Tibial artery (tissue), 4 donors: ENCODE measurements at regions not wholly inside any gene's neighbourhood (a gene's known extent, or its start where the extent isn't known, plus 50 kb on each side); places are given as distances from the start of the nearest gene placed in this dataset.

Source experiments
- DNase-seq, 2 donors: peaks; one replicate each; pipeline ENCODE4 v3.0.0-alpha.2; 2019
- H3K27ac ChIP-seq, 2 donors: fragments of 200-600 bp; sonication (generic) in 1 of 2; 1 replicate in 1 of 2; 2 replicates in 1 of 2; pipeline ENCODE4 v1.5.1; 2018 to 2019; ENCODE audit warnings: mild to moderate bottlenecking in 1 of 2
- H3K27me3 ChIP-seq, 2 donors: fragments of 200-600 bp; sonication (generic) in 1 of 2; one replicate each; pipeline versions ENCODE4 v1.5.1 to v1.6.0; 2016 to 2019
- H3K36me3 ChIP-seq, 3 donors: fragments of 200-600 bp; sonication (generic) in 2 of 3; one replicate each; pipeline ENCODE4 v1.5.1; 2016 to 2019; ENCODE audit warnings: mild to moderate bottlenecking in 2 of 3
- H3K4me1 ChIP-seq, 4 donors: fragments of 200-600 bp; sonication (generic) in 2 of 4; 1 replicate in 3 of 4; 2 replicates in 1 of 4; pipeline ENCODE4 v1.5.1; 2016 to 2019
- H3K4me3 ChIP-seq, 2 donors: fragments of 200-600 bp; sonication (generic) in 1 of 2; 1 replicate in 1 of 2; 2 replicates in 1 of 2; pipeline ENCODE4 v1.5.1; 2018 to 2019; ENCODE audit warnings: mild to moderate bottlenecking in 2 of 2
- H3K9me3 ChIP-seq, 3 donors: fragments of 200-600 bp; sonication (generic) in 1 of 3; one replicate each; pipeline ENCODE4 v1.5.1; 2016 to 2019
- CTCF ChIP-seq, 2 experiments: fragments of 200-600 bp in 1 of 2; fragments of 450-650 bp in 1 of 2; IDR thresholded peaks; one replicate each; pipeline ENCODE4 v1.5.1; 2017 to 2019; ENCODE audit warnings: antibody characterized with exemption in 2 of 2, mild to moderate bottlenecking in 1 of 2, moderate library complexity in 1 of 2
- intact Hi-C: fragments of 100-400 bp; cut with DNase I; formaldehyde crosslinking; loops from one replicate; pipeline ENCODE4 v1.15.0; 2023; ENCODE audit warnings: low total_unique reads

GRCh38 chr13:107830804-107831203 is 384.5 kb downstream of the LIG4 start:
- H3K27me3 ChIP-seq, result no peaks in the 10 kb centered on the region
- no peaks in the 10 kb centered on the region for H3K9me3 ChIP-seq
- no peak overlapping the region for H3K4me3 ChIP-seq
- H3K4me1 ChIP-seq, result no peaks in the 10 kb centered on the region
- H3K36me3 ChIP-seq, result no peaks in the 10 kb centered on the region
- no peak overlapping the region for H3K27ac ChIP-seq
- DNase-seq, result no peak
- intact Hi-C loops, result no loop called here
- no peak for TF ChIP-seq CTCF (IDR thresholded peaks at IDR 0.05)

GRCh38 chr13:107827840-107828549 is 387.3 kb downstream of the LIG4 start:
- no peak for TF ChIP-seq CTCF (IDR thresholded peaks at IDR 0.05)
- no peak for DNase-seq
- no peaks in the 10 kb centered on the region for H3K36me3 ChIP-seq
- intact Hi-C loops, result no loop called here
- no peaks in the 10 kb centered on the region for H3K9me3 ChIP-seq
- no peaks in the 10 kb centered on the region for H3K4me1 ChIP-seq
- H3K27ac ChIP-seq, result no peak overlapping the region
- H3K4me3 ChIP-seq, result no peak overlapping the region
- no peaks in the 10 kb centered on the region for H3K27me3 ChIP-seq

- no peaks in the 10 kb centered on the region for H3K36me3 ChIP-seq
- no peak overlapping the region for H3K4me3 ChIP-seq
- H3K27ac ChIP-seq, result no peak overlapping the region
- intact Hi-C loops, result no loop called here
- H3K9me3 ChIP-seq, result no peaks in the 10 kb centered on the region
- no peaks in the 10 kb centered on the region for H3K27me3 ChIP-seq
- H3K4me1 ChIP-seq, result no peaks in the 10 kb centered on the region
- DNase-seq, result no peak
- TF ChIP-seq CTCF (IDR thresholded peaks at IDR 0.05), result no peak
These were observed 390.7 kb downstream of the LIG4 start for GRCh38 chr13:107824635-107825034.

GRCh38 chr13:107822006-107822405 is 393.3 kb downstream of the LIG4 start:
- H3K36me3 ChIP-seq, result no peaks in the 10 kb centered on the region
- TF ChIP-seq CTCF (IDR thresholded peaks at IDR 0.05), result no peak

GRCh38 chr13:107821492-107821891 is 393.8 kb downstream of the LIG4 start:
- intact Hi-C loops, result no loop called here
- H3K9me3 ChIP-seq, result no peaks in the 10 kb centered on the region
- H3K4me1 ChIP-seq, result no peaks in the 10 kb centered on the region
- H3K27me3 ChIP-seq, result no peaks in the 10 kb centered on the region
- H3K27ac ChIP-seq, result no peak overlapping the region
- TF ChIP-seq CTCF (IDR thresholded peaks at IDR 0.05), result no peak
- H3K4me3 ChIP-seq, result no peak overlapping the region
- DNase-seq, result no peak
- no peaks in the 10 kb centered on the region for H3K36me3 ChIP-seq

More at GRCh38 chr13:107822006-107822405, 393.3 kb downstream of the LIG4 start:
- H3K27me3 ChIP-seq, result no peaks in the 10 kb centered on the region
- H3K27ac ChIP-seq, result no peak overlapping the region
- no peaks in the 10 kb centered on the region for H3K9me3 ChIP-seq
- H3K4me1 ChIP-seq, result no peaks in the 10 kb centered on the region
- H3K4me3 ChIP-seq, result no peak overlapping the region
- DNase-seq, result no peak
- intact Hi-C loops, result no loop called here

GRCh38 chr13:107819071-107819470 is 396.3 kb downstream of the LIG4 start:
- intact Hi-C loops, result no loop called here
- Histone ChIP-seq H3K36me3 (no peaks in the 10 kb centered on the region), H3K4me1 (no peaks in the 10 kb centered on the region), H3K4me3 (no peak overlapping the region), H3K9me3 (no peaks in the 10 kb centered on the region), H3K27me3 (no peaks in the 10 kb centered on the region), H3K27ac (no peak overlapping the region)
- no peak for TF ChIP-seq CTCF (IDR thresholded peaks at IDR 0.05)
- no peak for DNase-seq
